ENCODE measurements at regions not wholly inside any gene's neighbourhood (a gene's known extent, or its start where the extent isn't known, plus 50 kb on each side); places are given as distances from the start of the nearest gene placed in this dataset.
"Not testable (repeated sequence)": the region's sequence is repeated elsewhere in the genome, so short reads cannot be mapped to it uniquely, and the experiment has no call there.

GRCh38 chr6:141753180-141753579, 379.5 kb upstream of the GJE1 start:
- DNase-seq: no peak

- DNase-seq: no peak
Measured at GRCh38 chr6:141752677-141753076, 380.0 kb upstream of the GJE1 start.

- DNase-seq: not testable (repeated sequence)
Measured at GRCh38 chr6:141746324-141746723, 386.4 kb upstream of the GJE1 start.

- no peak for DNase-seq
Measured at GRCh38 chr6:141744971-141745370, 387.8 kb upstream of the GJE1 start.

DNA sequence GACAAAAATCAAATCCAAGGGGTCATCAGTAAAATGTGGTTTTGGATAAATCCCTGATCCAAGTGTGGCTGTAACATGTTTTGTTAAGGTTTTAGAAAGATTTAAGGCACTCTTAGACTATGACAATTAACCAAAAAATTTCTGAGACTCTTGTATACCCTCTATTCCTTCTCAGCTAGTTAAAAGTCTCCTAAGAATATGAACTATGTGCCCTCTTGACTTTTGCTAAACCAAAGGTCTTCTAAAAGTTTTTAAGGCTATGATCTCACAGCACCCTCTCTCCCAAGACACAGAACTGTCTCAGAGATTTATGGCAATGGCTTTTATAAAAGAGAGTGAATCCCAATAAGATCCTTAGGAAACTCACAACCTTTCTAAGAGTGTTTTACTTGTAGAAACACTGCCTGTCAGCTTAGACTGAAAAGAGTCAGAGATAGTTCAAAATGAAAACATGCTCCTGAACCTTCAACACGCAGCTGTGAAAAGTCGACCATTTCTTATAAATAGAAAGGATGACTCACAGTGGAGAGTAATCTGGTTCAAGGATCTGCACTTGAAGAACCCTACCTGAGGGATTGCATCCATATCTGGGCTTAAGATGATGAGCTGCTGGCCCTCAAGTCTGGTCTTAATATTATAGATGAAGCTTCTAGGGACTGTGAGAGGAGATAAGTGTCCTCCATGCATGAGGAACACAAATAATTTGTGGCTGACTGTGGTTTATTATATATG, 388.4 kb upstream of the GJE1 start:
- no peak for DNase-seq

- no peak for DNase-seq
Measured at GRCh38 chr6:141736104-141736503, 396.6 kb upstream of the GJE1 start.

- DNase-seq: no peak
Measured at GRCh38 chr6:141735126-141735525, 397.6 kb upstream of the GJE1 start.

- DNase-seq: no peak
Measured at GRCh38 chr6:141734071-141734840, 398.5 kb upstream of the GJE1 start.

GRCh38 chr6:141729146-141729545, 403.6 kb upstream of the GJE1 start:
- no peak for DNase-seq

DNA sequence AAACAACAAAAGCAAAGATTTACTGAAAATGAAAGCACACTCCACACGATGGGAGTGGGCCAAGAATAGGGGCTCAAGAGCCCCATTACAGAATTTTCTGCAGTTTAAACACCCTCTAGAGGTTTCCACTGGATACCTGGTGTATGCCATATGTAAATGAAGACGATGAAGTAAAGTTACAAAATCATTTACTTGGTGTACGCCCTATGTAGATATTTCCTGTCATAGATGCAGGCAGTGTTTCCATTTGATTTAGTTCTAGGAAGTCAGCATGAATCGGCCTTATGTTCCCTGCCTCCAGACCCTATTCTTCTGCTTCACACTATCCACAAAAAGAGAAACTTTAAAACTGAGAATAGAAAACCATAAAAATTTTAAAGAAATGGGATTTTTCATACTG, 404.4 kb upstream of the GJE1 start:
- DNase-seq: no peak

DNA sequence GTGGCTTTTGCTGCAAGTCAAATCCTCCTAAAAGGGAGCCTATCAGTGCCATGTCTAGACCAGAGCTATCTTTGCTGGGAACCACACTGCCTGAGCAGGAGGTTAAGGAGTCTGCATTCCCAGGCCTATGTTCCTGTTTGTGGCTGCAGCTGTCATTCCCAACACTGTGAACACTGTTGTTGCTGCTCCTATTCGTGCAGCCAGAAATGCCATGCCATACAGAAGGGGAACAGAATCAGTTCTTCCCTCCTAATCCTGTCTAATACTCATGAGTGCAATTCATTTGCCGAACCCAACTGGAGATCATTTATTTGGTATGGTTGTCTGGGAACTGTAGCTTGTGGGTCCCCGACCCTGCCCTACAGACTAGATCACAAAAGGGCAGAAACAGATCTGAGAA, 406.5 kb upstream of the GJE1 start:
- no peak for DNase-seq

- no peak for DNase-seq
Measured at GRCh38 chr6:141724731-141725130, 408.0 kb upstream of the GJE1 start.

- no peak for DNase-seq
Measured at GRCh38 chr6:141719476-141719875, 413.2 kb upstream of the GJE1 start.

- no peak for DNase-seq
Measured at GRCh38 chr6:141705431-141705830, 427.3 kb upstream of the GJE1 start.

- no peak for DNase-seq
Measured at GRCh38 chr6:141704151-141704550, 428.6 kb upstream of the GJE1 start.

GRCh38 chr6:141701732-141702131, 431.0 kb upstream of the GJE1 start:
- no peak for DNase-seq

GRCh38 chr6:141700819-141701218, 431.9 kb upstream of the GJE1 start:
- DNase-seq: no peak

DNA sequence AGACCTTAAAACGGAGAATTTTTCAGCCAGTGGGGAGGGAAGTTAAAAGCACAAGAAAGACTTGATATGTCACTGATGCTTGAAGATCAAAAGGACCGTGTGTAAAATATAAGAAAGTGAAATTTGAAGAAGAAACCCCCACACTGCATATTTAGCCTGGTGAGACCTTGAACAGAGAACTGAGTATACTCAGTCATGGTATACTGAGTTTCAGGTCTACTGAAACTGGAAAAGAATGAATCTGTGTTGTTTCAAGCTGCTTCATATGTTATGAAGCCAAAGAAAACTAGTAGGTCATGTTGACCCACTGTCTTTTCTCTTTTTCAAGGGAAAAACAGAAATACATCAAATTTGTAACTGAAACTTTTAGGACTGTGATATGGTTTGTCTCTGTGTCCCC, 443.8 kb upstream of the GJE1 start:
- DNase-seq: no peak

DNA sequence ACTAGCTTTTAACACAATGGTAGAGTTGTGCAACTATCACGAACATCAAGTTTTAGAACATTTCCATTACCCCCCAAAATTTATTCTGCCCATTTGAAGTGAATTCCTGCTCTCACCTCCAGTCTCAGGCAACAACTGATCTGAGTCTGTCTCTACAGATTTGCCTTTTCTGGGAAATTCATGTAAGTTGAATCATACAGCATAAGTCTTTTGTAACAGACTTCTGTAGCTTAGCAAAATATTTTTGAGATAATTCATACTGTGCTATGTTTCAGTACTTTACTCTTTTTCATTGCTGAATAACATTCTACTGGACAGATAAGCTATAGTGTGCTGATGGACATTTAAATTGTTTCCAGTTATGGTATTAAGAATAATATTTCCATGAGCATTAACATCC, 447.3 kb upstream of the GJE1 start:
- no peak for DNase-seq

- no peak for DNase-seq
Measured at GRCh38 chr6:141682391-141682790, 450.3 kb upstream of the GJE1 start.

GRCh38 chr6:141677598-141678211, 455.0 kb upstream of the GJE1 start:
- no peak for DNase-seq

DNA sequence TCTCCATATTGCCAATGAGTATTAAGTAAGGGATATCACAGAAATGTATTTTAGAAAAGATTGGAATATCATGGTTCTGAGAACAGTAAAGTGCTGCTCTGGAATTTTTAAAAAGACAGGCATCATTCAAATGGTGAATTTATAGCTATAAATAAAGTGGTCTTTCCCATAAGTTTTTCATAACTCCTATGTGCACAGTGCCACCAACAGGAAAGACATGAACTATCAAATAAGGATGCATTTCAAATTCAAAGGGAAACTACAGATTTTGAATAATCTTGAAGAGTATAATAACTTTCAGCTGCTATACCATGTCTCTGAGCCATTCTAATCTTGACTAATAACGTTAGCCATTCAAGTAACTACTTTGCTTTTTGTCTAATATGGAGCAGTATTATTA, 456.8 kb upstream of the GJE1 start:
- no peak for DNase-seq

- no peak for DNase-seq
Measured at GRCh38 chr6:141669141-141669540, 463.6 kb upstream of the GJE1 start.
